K562 (cell line): ENCODE measurements at regions not wholly inside any gene's neighbourhood (a gene's known extent, or its start where the extent isn't known, plus 50 kb on each side); places are given as distances from the start of the nearest gene placed in this dataset.

Experiments
- C11orf30 ChIP-seq: fragments of 450-650 bp; IDR thresholded peaks from 2 replicates; pipeline ENCODE4 v1.6.1; 2016; ENCODE audit warnings: low read depth, mild to moderate bottlenecking
- ETV5 ChIP-seq: sonication (generic); formaldehyde crosslinking; IDR thresholded peaks from 2 replicates; pipeline ENCODE4 v1.4.0; 2020; ENCODE audit warnings: low read depth, mild to moderate bottlenecking, missing genetic modification reagents
- MAFG ChIP-seq: fragments of 450-650 bp; conservative IDR thresholded peaks from 2 replicates; pipeline ENCODE4 v1.6.1; 2016; ENCODE audit warnings: missing genetic modification characterization, missing compliant biosample characterization
- RBM14 ChIP-seq: fragments of 200-400 bp; formaldehyde crosslinking; IDR thresholded peaks from 2 replicates; pipeline ENCODE4 v1.6.1; 2018; ENCODE audit warnings: low read depth, mild to moderate bottlenecking, low read length, moderate library complexity, borderline replicate concordance; ENCODE audit not compliant: insufficient read depth
- STAG1 ChIP-seq: sonication (generic); formaldehyde crosslinking; IDR thresholded peaks from 2 replicates; pipeline ENCODE4 v1.5.0; 2020; ENCODE audit warnings: missing genetic modification reagents, borderline replicate concordance
- ZNF354B ChIP-seq: fragments of 250-450 bp; sonication (Bioruptor Pico); IDR thresholded peaks from 2 replicates; pipeline ENCODE4 v1.4.0; 2020
- TF ChIP-seq, protein P1 (sequence below), 3 experiments: IDR thresholded peaks in 2 of 3; conservative IDR thresholded peaks in 1 of 3; 2 replicates each; pipeline ENCODE4 v1.5.1; 2011 to 2012; ENCODE audit warnings: low read length in 3 of 3, mild to moderate bottlenecking in 3 of 3, control low read depth in 2 of 3, improper control_type of control experiment in 1 of 3, inconsistent platforms in 1 of 3, low read depth in 1 of 3, mixed read lengths in 1 of 3, moderate library complexity in 1 of 3; ENCODE audit not compliant: insufficient read depth in 2 of 3
- TF ChIP-seq, protein P2 (sequence below): IDR thresholded peaks from 2 replicates; pipeline ENCODE4 v1.6.1; 2011; ENCODE audit warnings: borderline replicate concordance, low read depth, mild to moderate bottlenecking, moderate library complexity, low read length; ENCODE audit not compliant: insufficient read depth, poor library complexity, severe bottlenecking
- TF ChIP-seq, protein P3 (sequence below), 2 experiments: fragments of 450-650 bp in 1 of 2; sonication (generic) in 1 of 2; formaldehyde crosslinking in 1 of 2; IDR thresholded peaks; 2 replicates each; pipeline versions ENCODE4 v1.7.1 to v1.9.0; 2016 to 2022; ENCODE audit warnings: inconsistent platforms in 1 of 2, mild to moderate bottlenecking in 1 of 2, missing genetic modification reagents in 1 of 2
- TF ChIP-seq, protein P4 (sequence below): fragments of 450-650 bp; formaldehyde crosslinking; IDR thresholded peaks from 2 replicates; pipeline ENCODE4 v1.4.0; 2022; ENCODE audit warnings: missing genetic modification characterization

- TF ChIP-seq, protein P1, sequence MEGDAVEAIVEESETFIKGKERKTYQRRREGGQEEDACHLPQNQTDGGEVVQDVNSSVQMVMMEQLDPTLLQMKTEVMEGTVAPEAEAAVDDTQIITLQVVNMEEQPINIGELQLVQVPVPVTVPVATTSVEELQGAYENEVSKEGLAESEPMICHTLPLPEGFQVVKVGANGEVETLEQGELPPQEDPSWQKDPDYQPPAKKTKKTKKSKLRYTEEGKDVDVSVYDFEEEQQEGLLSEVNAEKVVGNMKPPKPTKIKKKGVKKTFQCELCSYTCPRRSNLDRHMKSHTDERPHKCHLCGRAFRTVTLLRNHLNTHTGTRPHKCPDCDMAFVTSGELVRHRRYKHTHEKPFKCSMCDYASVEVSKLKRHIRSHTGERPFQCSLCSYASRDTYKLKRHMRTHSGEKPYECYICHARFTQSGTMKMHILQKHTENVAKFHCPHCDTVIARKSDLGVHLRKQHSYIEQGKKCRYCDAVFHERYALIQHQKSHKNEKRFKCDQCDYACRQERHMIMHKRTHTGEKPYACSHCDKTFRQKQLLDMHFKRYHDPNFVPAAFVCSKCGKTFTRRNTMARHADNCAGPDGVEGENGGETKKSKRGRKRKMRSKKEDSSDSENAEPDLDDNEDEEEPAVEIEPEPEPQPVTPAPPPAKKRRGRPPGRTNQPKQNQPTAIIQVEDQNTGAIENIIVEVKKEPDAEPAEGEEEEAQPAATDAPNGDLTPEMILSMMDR (IDR thresholded peaks at IDR 0.05 in 2 of 3, conservative IDR thresholded peaks at IDR 0.05 in 1 of 3; ENCODE audit: insufficient read depth in 2 of 3, low read depth in 1 of 3, low read length in 3 of 3), result peak; percentile 55 to 76 (median 58); a peak in 5 of 6 replicates
- TF ChIP-seq ZNF354B (CRISPR knock-in tag) (no peak), STAG1 (no peak), RBM14 (no peak), ETV5 (CRISPR knock-in tag) (no peak), MAFG (tag) (peak; percentile 74), C11orf30 (peak; percentile 41; the same call in 1 of the 2 replicates)
- TF ChIP-seq, protein P2, sequence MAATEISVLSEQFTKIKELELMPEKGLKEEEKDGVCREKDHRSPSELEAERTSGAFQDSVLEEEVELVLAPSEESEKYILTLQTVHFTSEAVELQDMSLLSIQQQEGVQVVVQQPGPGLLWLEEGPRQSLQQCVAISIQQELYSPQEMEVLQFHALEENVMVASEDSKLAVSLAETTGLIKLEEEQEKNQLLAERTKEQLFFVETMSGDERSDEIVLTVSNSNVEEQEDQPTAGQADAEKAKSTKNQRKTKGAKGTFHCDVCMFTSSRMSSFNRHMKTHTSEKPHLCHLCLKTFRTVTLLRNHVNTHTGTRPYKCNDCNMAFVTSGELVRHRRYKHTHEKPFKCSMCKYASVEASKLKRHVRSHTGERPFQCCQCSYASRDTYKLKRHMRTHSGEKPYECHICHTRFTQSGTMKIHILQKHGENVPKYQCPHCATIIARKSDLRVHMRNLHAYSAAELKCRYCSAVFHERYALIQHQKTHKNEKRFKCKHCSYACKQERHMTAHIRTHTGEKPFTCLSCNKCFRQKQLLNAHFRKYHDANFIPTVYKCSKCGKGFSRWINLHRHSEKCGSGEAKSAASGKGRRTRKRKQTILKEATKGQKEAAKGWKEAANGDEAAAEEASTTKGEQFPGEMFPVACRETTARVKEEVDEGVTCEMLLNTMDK, result peak; percentile 33
- TF ChIP-seq, protein P3, sequence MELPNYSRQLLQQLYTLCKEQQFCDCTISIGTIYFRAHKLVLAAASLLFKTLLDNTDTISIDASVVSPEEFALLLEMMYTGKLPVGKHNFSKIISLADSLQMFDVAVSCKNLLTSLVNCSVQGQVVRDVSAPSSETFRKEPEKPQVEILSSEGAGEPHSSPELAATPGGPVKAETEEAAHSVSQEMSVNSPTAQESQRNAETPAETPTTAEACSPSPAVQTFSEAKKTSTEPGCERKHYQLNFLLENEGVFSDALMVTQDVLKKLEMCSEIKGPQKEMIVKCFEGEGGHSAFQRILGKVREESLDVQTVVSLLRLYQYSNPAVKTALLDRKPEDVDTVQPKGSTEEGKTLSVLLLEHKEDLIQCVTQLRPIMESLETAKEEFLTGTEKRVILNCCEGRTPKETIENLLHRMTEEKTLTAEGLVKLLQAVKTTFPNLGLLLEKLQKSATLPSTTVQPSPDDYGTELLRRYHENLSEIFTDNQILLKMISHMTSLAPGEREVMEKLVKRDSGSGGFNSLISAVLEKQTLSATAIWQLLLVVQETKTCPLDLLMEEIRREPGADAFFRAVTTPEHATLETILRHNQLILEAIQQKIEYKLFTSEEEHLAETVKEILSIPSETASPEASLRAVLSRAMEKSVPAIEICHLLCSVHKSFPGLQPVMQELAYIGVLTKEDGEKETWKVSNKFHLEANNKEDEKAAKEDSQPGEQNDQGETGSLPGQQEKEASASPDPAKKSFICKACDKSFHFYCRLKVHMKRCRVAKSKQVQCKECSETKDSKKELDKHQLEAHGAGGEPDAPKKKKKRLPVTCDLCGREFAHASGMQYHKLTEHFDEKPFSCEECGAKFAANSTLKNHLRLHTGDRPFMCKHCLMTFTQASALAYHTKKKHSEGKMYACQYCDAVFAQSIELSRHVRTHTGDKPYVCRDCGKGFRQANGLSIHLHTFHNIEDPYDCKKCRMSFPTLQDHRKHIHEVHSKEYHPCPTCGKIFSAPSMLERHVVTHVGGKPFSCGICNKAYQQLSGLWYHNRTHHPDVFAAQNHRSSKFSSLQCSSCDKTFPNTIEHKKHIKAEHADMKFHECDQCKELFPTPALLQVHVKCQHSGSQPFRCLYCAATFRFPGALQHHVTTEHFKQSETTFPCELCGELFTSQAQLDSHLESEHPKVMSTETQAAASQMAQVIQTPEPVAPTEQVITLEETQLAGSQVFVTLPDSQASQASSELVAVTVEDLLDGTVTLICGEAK (IDR thresholded peaks at IDR 0.05), result no peak
- TF ChIP-seq, protein P3 (CRISPR knock-in tag; IDR thresholded peaks at IDR 0.05), result no peak
- TF ChIP-seq, protein P4, sequence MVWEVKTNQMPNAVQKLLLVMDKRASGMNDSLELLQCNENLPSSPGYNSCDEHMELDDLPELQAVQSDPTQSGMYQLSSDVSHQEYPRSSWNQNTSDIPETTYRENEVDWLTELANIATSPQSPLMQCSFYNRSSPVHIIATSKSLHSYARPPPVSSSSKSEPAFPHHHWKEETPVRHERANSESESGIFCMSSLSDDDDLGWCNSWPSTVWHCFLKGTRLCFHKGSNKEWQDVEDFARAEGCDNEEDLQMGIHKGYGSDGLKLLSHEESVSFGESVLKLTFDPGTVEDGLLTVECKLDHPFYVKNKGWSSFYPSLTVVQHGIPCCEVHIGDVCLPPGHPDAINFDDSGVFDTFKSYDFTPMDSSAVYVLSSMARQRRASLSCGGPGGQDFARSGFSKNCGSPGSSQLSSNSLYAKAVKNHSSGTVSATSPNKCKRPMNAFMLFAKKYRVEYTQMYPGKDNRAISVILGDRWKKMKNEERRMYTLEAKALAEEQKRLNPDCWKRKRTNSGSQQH (CRISPR knock-in tag), result no peak
These were observed 452.1 kb upstream of the KCNMB2 start (continued) for GRCh38 chr3:178083906-178084866.
